Neural progenitor cell (in vitro differentiated cells): ENCODE measurements at regions not wholly inside any gene's neighbourhood (a gene's known extent, or its start where the extent isn't known, plus 50 kb on each side); places are given as distances from the start of the nearest gene placed in this dataset.

ENCODE experiments used
- CTCF ChIP-seq: fragments of 200-600 bp; sonication (generic); IDR thresholded peaks from 2 replicates; pipeline ENCODE4 v1.5.1; 2017; ENCODE audit warnings: antibody characterized with exemption, mild to moderate bottlenecking
- EZH2 ChIP-seq: fragments of 200-600 bp; sonication (generic); IDR thresholded peaks from 2 replicates; pipeline ENCODE4 v1.6.1; 2017; ENCODE audit warnings: antibody characterized with exemption, mild to moderate bottlenecking, moderate library complexity
- EZH2phosphoT487 ChIP-seq: fragments of 200-600 bp; sonication (generic); IDR thresholded peaks from 2 replicates; pipeline ENCODE4 v1.6.1; 2017; ENCODE audit warnings: antibody characterized with exemption

- TF ChIP-seq CTCF (no peak), EZH2 (no peak), EZH2phosphoT487 (no peak)
Observed at GRCh38 chr16:63883091-63883490, 1238.8 kb downstream of the CDH11 start.
